GM23338 (cell line): ENCODE measurements at regions not wholly inside any gene's neighbourhood (a gene's known extent, or its start where the extent isn't known, plus 50 kb on each side); places are given as distances from the start of the nearest gene placed in this dataset.

Source experiments
- ATAC-seq: fragments of 200-7000 bp; cut with Tn5 transposase; 3 replicates; pipeline ENCODE4 v1.9.1; 2020
- DNase-seq: peaks from one replicate; pipeline ENCODE4 v3.0.0-alpha.2; 2015; ENCODE audit warnings: low spot score
- H2AFZ ChIP-seq: fragments of 200-600 bp; sonication (generic); 2 replicates; pipeline ENCODE4 v1.8.0; 2016; ENCODE audit warnings: antibody characterized with exemption, mild to moderate bottlenecking, moderate library complexity
- H3F3A ChIP-seq: fragments of 200-600 bp; sonication (generic); replicated peaks from 2 replicates; pipeline ENCODE4 v1.8.0; 2017; ENCODE audit warnings: antibody characterized with exemption, mixed run types, low read depth
- H3K27ac ChIP-seq: fragments of 200-600 bp; sonication (generic); 2 replicates; pipeline ENCODE4 v1.6.1; 2016; ENCODE audit warnings: low read depth
- H3K27me3 ChIP-seq: fragments of 200-600 bp; sonication (generic); 2 replicates; pipeline ENCODE4 v1.8.0; 2016; ENCODE audit warnings: mild to moderate bottlenecking, mixed run types, moderate library complexity; ENCODE audit not compliant: insufficient read depth
- H3K36me3 ChIP-seq: fragments of 200-600 bp; sonication (generic); 2 replicates; pipeline ENCODE4 v1.8.0; 2016; ENCODE audit warnings: mild to moderate bottlenecking; ENCODE audit not compliant: insufficient read depth
- H3K4me1 ChIP-seq: fragments of 200-600 bp; sonication (generic); 2 replicates; pipeline ENCODE4 v1.8.0; 2016; ENCODE audit warnings: mild to moderate bottlenecking, moderate library complexity; ENCODE audit not compliant: insufficient read depth
- H3K4me2 ChIP-seq: fragments of 200-600 bp; sonication (generic); 2 replicates; pipeline ENCODE4 v1.7.1; 2017; ENCODE audit warnings: mixed run types
- H3K4me3 ChIP-seq: fragments of 200-600 bp; sonication (generic); 2 replicates; pipeline ENCODE4 v1.6.1; 2016; ENCODE audit warnings: mixed run types
- H3K79me2 ChIP-seq: fragments of 200-600 bp; sonication (generic); replicated peaks from 2 replicates; pipeline ENCODE4 v1.8.0; 2017; ENCODE audit warnings: mild to moderate bottlenecking; ENCODE audit not compliant: insufficient read depth
- H3K9me2 ChIP-seq: fragments of 200-600 bp; sonication (generic); 2 replicates; pipeline ENCODE4 v1.8.0; 2017; ENCODE audit not compliant: insufficient read depth
- H4K20me1 ChIP-seq: fragments of 200-600 bp; sonication (generic); replicated peaks from 2 replicates; pipeline ENCODE4 v1.8.0; 2017; ENCODE audit warnings: mild to moderate bottlenecking; ENCODE audit not compliant: insufficient read depth
- H3K27ac Mint-ChIP-seq: 2 replicates; pipeline ENCODE4 v1.8.0; 2020; ENCODE audit warnings: inconsistent platforms, mild to moderate bottlenecking, moderate library complexity, mixed read lengths
- H3K27me3 Mint-ChIP-seq: 3 replicates; pipeline ENCODE4 v1.8.0; 2022; ENCODE audit warnings: low read depth, mild to moderate bottlenecking, moderate library complexity, mixed read lengths, inconsistent platforms; ENCODE audit not compliant: insufficient read depth, poor library complexity
- H3K36me3 Mint-ChIP-seq: 3 replicates; pipeline ENCODE4 v1.8.0; 2021; ENCODE audit warnings: low read depth, mild to moderate bottlenecking, inconsistent platforms, moderate library complexity, mixed read lengths
- H3K4me1 Mint-ChIP-seq: 3 replicates; pipeline ENCODE4 v1.8.0; 2020; ENCODE audit warnings: mild to moderate bottlenecking, inconsistent platforms, mixed read lengths
- H3K4me3 Mint-ChIP-seq: 3 replicates; pipeline ENCODE4 v1.8.0; 2021; ENCODE audit warnings: moderate library complexity, mild to moderate bottlenecking, inconsistent platforms, mixed read lengths
- H3K9me3 Mint-ChIP-seq: 3 replicates; pipeline ENCODE4 v1.8.0; 2020; ENCODE audit warnings: moderate library complexity, mild to moderate bottlenecking, inconsistent platforms, mixed read lengths
- CREB1 ChIP-seq: fragments of 250-450 bp; sonication (Bioruptor Pico); IDR thresholded peaks from 2 replicates; pipeline ENCODE4 v1.5.0; 2020; ENCODE audit warnings: low read depth, mild to moderate bottlenecking, moderate library complexity
- EZH2 ChIP-seq: fragments of 200-600 bp; sonication (generic); IDR thresholded peaks from one replicate; pipeline ENCODE4 v1.8.0; 2017; ENCODE audit warnings: antibody characterized with exemption, mild to moderate bottlenecking, low read depth; ENCODE audit not compliant: unreplicated experiment
- EZH2phosphoT487 ChIP-seq: fragments of 200-600 bp; sonication (generic); IDR thresholded peaks from one replicate; pipeline ENCODE4 v1.8.1; 2018; ENCODE audit warnings: antibody characterized with exemption; ENCODE audit not compliant: unreplicated experiment
- JUNB ChIP-seq: IDR thresholded peaks from one replicate; pipeline ENCODE4 v1.6.1; 2016; ENCODE audit warnings: antibody characterized with exemption; ENCODE audit not compliant: unreplicated experiment
- NANOG ChIP-seq: IDR thresholded peaks from 2 replicates; pipeline ENCODE4 v1.6.1; 2016; ENCODE audit warnings: antibody characterized with exemption, borderline replicate concordance
- POLR2AphosphoS5 ChIP-seq: IDR thresholded peaks from 2 replicates; pipeline ENCODE4 v1.6.1; 2016; ENCODE audit warnings: antibody characterized with exemption, low read depth
- STAT1 ChIP-seq: IDR thresholded peaks from one replicate; pipeline ENCODE4 v1.6.1; 2016; ENCODE audit warnings: antibody characterized with exemption; ENCODE audit not compliant: unreplicated experiment
- ZNF114 ChIP-seq: fragments of 250-450 bp; sonication (Bioruptor Pico); IDR thresholded peaks from 2 replicates; pipeline ENCODE4 v1.5.0; 2020; ENCODE audit warnings: mild to moderate bottlenecking, moderate library complexity
- ZNF331 ChIP-seq: fragments of 250-450 bp; sonication (Bioruptor Pico); IDR thresholded peaks from 2 replicates; pipeline ENCODE4 v1.5.0; 2020; ENCODE audit warnings: low read depth, mild to moderate bottlenecking, moderate library complexity
- TF ChIP-seq, protein P1 (sequence below): IDR thresholded peaks from one replicate; pipeline ENCODE4 v1.6.1; 2018; ENCODE audit warnings: antibody characterized with exemption; ENCODE audit not compliant: unreplicated experiment
- TF ChIP-seq, protein P2 (sequence below): IDR thresholded peaks from 2 replicates; pipeline ENCODE4 v1.6.1; 2016; ENCODE audit warnings: antibody characterized with exemption
- TF ChIP-seq, protein P3 (sequence below), 2 experiments: fragments of 200-600 bp in 1 of 2; sonication (generic) in 1 of 2; conservative IDR thresholded peaks; 2 replicates each; pipeline versions ENCODE4 v1.5.1 to v1.6.1; 2016 to 2017; ENCODE audit warnings: antibody characterized with exemption in 2 of 2, low read depth in 2 of 2, mild to moderate bottlenecking in 2 of 2, moderate library complexity in 1 of 2

DNA sequence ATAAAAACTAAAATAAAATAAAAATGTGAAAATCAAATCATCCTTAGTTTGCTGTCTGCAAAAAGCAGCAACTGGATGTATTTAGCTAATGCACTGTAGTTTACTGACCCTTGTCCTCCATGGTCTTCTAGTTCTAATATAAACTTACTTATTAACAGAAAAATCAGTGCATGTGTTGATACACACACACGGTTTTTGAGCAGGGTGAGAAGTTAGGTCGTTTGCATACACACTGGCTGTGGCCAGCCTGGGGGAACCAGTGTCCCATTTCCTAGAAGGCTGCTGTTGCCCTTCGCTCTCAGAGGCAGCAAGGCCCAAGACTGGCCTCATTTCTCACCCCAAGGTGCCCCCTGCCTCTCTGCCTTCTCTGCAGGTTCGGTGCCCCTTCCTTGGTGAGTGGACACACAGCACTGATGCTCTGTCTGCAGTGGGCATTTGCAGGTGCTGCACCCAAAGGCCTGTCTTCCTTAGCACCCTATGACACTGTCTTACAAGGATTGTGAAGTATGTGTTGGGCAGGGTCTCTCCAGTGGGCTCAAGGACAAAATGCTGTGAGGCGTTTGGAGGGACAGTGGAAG, 168.5 kb downstream of the SCP2D1 start:
- Mint-ChIP-seq H3K9me3 (no peaks in the 10 kb centered on the region), H3K27ac (no peak overlapping the region), H3K4me1 (peaks cover 6% of the 10 kb centered on the region), H3K27me3 (no peaks in the 10 kb centered on the region), H3K4me3 (no peak overlapping the region), H3K36me3 (no peaks in the 10 kb centered on the region)
- Histone ChIP-seq H3K4me1 (no peaks in the 10 kb centered on the region), H3K27ac (no peak overlapping the region), H4K20me1 (no peaks in the 10 kb centered on the region), H3K27me3 (no peaks in the 10 kb centered on the region), H2AFZ (no peak overlapping the region; the same call in 1 of the 2 replicates), H3K36me3 (no peaks in the 10 kb centered on the region), H3K79me2 (no peaks in the 10 kb centered on the region), H3K4me2 (no peak overlapping the region), H3F3A (no peaks in the 10 kb centered on the region), H3K9me2 (0 out of 2 replicates have a peak, but pooled peaks cover 4% of the 10 kb centered on the region), H3K4me3 (no peak overlapping the region)
- DNase-seq, result no peak
- TF ChIP-seq, protein P1, sequence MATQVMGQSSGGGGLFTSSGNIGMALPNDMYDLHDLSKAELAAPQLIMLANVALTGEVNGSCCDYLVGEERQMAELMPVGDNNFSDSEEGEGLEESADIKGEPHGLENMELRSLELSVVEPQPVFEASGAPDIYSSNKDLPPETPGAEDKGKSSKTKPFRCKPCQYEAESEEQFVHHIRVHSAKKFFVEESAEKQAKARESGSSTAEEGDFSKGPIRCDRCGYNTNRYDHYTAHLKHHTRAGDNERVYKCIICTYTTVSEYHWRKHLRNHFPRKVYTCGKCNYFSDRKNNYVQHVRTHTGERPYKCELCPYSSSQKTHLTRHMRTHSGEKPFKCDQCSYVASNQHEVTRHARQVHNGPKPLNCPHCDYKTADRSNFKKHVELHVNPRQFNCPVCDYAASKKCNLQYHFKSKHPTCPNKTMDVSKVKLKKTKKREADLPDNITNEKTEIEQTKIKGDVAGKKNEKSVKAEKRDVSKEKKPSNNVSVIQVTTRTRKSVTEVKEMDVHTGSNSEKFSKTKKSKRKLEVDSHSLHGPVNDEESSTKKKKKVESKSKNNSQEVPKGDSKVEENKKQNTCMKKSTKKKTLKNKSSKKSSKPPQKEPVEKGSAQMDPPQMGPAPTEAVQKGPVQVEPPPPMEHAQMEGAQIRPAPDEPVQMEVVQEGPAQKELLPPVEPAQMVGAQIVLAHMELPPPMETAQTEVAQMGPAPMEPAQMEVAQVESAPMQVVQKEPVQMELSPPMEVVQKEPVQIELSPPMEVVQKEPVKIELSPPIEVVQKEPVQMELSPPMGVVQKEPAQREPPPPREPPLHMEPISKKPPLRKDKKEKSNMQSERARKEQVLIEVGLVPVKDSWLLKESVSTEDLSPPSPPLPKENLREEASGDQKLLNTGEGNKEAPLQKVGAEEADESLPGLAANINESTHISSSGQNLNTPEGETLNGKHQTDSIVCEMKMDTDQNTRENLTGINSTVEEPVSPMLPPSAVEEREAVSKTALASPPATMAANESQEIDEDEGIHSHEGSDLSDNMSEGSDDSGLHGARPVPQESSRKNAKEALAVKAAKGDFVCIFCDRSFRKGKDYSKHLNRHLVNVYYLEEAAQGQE, result no peak
- TF ChIP-seq JUNB (no peak), EZH2phosphoT487 (no peak), EZH2 (no peak), NANOG (no peak)
- TF ChIP-seq, protein P2, sequence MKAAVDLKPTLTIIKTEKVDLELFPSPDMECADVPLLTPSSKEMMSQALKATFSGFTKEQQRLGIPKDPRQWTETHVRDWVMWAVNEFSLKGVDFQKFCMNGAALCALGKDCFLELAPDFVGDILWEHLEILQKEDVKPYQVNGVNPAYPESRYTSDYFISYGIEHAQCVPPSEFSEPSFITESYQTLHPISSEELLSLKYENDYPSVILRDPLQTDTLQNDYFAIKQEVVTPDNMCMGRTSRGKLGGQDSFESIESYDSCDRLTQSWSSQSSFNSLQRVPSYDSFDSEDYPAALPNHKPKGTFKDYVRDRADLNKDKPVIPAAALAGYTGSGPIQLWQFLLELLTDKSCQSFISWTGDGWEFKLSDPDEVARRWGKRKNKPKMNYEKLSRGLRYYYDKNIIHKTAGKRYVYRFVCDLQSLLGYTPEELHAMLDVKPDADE, result no peak
- ATAC-seq, result no peak

DNA sequence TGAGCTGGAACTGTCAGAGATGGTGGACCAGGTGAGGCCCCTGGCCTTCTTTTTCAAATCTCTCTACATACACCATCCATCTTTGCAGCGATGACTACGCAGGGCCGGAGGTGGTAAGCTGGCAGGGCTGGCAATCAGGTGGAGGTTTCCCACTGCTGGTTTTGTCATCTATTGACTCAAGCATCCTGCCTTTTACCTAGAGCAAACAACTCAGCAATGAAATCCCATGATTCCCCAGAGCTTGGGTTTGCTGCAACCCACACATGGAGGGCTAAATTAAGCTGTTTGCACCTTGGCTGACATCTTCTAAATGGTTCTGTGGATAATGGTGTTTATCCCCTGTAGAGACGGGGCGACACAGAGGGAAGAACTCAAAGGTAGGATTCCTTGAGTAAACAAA, 170.2 kb downstream of the SCP2D1 start:
- ATAC-seq, result no peak
- Histone ChIP-seq H2AFZ (peak overlapping the region; percentile 91; the same call in 1 of the 2 replicates), H4K20me1 (no peaks in the 10 kb centered on the region), H3K4me1 (no peaks in the 10 kb centered on the region), H3F3A (no peaks in the 10 kb centered on the region), H3K36me3 (no peaks in the 10 kb centered on the region), H3K79me2 (no peaks in the 10 kb centered on the region), H3K4me3 (no peak overlapping the region), H3K9me2 (0 out of 2 replicates have a peak, but pooled peaks cover 7% of the 10 kb centered on the region), H3K27me3 (no peaks in the 10 kb centered on the region), H3K4me2 (no peak overlapping the region), H3K27ac (no peak overlapping the region)
- peaks cover 10% of the 10 kb centered on the region for H3K4me1 Mint-ChIP-seq
- H3K27ac Mint-ChIP-seq, result no peak overlapping the region
- no peaks in the 10 kb centered on the region for H3K27me3 Mint-ChIP-seq
- no peaks in the 10 kb centered on the region for H3K9me3 Mint-ChIP-seq
- DNase-seq, result no peak
- no peak overlapping the region for H3K4me3 Mint-ChIP-seq
- no peaks in the 10 kb centered on the region for H3K36me3 Mint-ChIP-seq
- TF ChIP-seq JUNB (no peak), POLR2AphosphoS5 (no peak), EZH2 (no peak), EZH2phosphoT487 (no peak), ZNF331 (CRISPR knock-in tag) (no peak), ZNF114 (CRISPR knock-in tag) (no peak), NANOG (no peak), STAT1 (no peak), CREB1 (CRISPR knock-in tag) (no peak)
- TF ChIP-seq, protein P2, result no peak
- TF ChIP-seq, protein P3, sequence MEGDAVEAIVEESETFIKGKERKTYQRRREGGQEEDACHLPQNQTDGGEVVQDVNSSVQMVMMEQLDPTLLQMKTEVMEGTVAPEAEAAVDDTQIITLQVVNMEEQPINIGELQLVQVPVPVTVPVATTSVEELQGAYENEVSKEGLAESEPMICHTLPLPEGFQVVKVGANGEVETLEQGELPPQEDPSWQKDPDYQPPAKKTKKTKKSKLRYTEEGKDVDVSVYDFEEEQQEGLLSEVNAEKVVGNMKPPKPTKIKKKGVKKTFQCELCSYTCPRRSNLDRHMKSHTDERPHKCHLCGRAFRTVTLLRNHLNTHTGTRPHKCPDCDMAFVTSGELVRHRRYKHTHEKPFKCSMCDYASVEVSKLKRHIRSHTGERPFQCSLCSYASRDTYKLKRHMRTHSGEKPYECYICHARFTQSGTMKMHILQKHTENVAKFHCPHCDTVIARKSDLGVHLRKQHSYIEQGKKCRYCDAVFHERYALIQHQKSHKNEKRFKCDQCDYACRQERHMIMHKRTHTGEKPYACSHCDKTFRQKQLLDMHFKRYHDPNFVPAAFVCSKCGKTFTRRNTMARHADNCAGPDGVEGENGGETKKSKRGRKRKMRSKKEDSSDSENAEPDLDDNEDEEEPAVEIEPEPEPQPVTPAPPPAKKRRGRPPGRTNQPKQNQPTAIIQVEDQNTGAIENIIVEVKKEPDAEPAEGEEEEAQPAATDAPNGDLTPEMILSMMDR (conservative IDR thresholded peaks at IDR 0.05; ENCODE audit: low read depth in 2 of 2), result no peak
